Smooth muscle cell (in vitro differentiated cells): ENCODE measurements at regions not wholly inside any gene's neighbourhood (a gene's known extent, or its start where the extent isn't known, plus 50 kb on each side); places are given as distances from the start of the nearest gene placed in this dataset.

ENCODE experiments used
- DNase-seq: peaks from one replicate; lab custom pipeline; 2025; ENCODE audit not compliant: unreplicated experiment; lab: John Stamatoyannopoulos, UW
- H2AFZ ChIP-seq: fragments of 200-600 bp; sonication (generic); 2 replicates; pipeline ENCODE4 v1.6.0; 2016; ENCODE audit warnings: antibody characterized with exemption, low read depth, mild to moderate bottlenecking
- H3F3A ChIP-seq: fragments of 200-600 bp; sonication (generic); 2 replicates; pipeline ENCODE4 v1.6.0; 2017; ENCODE audit warnings: antibody characterized with exemption, low read depth
- H3K27ac ChIP-seq: fragments of 200-600 bp; sonication (generic); 2 replicates; pipeline ENCODE4 v1.5.1; 2016; ENCODE audit warnings: low read depth, mild to moderate bottlenecking
- H3K27me3 ChIP-seq: fragments of 200-600 bp; sonication (generic); 2 replicates; pipeline ENCODE4 v1.6.1; 2016; ENCODE audit warnings: low read depth, mild to moderate bottlenecking
- H3K36me3 ChIP-seq: fragments of 200-600 bp; sonication (generic); 2 replicates; pipeline ENCODE4 v1.5.1; 2016; ENCODE audit warnings: low read depth
- H3K4me1 ChIP-seq: fragments of 200-600 bp; sonication (generic); 2 replicates; pipeline ENCODE4 v1.5.1; 2016; ENCODE audit warnings: low read depth
- H3K4me2 ChIP-seq: fragments of 200-600 bp; sonication (generic); 2 replicates; pipeline ENCODE4 v1.6.0; 2016; ENCODE audit warnings: mild to moderate bottlenecking
- H3K4me3 ChIP-seq: fragments of 200-600 bp; sonication (generic); 2 replicates; pipeline ENCODE4 v1.5.1; 2016; ENCODE audit warnings: mild to moderate bottlenecking
- H3K79me2 ChIP-seq: fragments of 200-600 bp; sonication (generic); 2 replicates; pipeline ENCODE4 v1.6.0; 2016; ENCODE audit warnings: low read depth, mild to moderate bottlenecking
- H3K9ac ChIP-seq: fragments of 200-600 bp; sonication (generic); 2 replicates; pipeline ENCODE4 v1.6.0; 2016; ENCODE audit warnings: low read depth
- H3K9me3 ChIP-seq: fragments of 200-600 bp; sonication (generic); replicated peaks from 2 replicates; pipeline ENCODE4 v1.5.1; 2016; ENCODE audit warnings: low read depth
- H4K20me1 ChIP-seq: fragments of 200-600 bp; sonication (generic); 2 replicates; pipeline ENCODE4 v1.6.0; 2016; ENCODE audit warnings: low read depth
- WGBS: methylation state at CpG from one replicate; pipeline ENCODE4 v1.1.7; 2016; ENCODE audit warnings: low lambda C conversion rate; 5-methylcytosine and 5-hydroxymethylcytosine counted together
- TF ChIP-seq, protein P1 (sequence below): fragments of 200-600 bp; sonication (generic); IDR thresholded peaks from 2 replicates; pipeline ENCODE4 v1.5.1; 2017; ENCODE audit warnings: borderline replicate concordance, mild to moderate bottlenecking, antibody characterized with exemption; ENCODE audit not compliant: insufficient read depth, poor library complexity, severe bottlenecking

DNA sequence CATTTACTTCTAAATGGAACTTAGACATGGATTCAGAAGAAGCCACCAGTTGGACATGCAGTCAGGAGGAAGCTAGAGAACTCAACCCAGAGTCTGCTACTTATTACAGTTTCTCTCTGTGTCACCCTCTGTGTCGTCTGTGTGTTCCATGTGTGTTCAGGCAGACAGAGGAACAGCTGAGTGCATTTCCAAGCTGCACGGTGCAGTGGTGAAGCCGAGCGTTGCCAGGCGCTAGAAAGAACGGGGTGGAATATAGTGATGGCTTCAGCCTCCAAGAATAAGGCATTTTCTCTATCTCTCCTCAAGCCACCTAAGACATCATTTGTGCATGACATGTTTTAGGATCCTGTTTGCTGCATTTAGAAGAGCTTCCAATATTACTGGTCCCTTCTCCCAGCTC lies 101.1 kb upstream of the CCL2 start:
- no peaks in the 10 kb centered on the region for H3K79me2 ChIP-seq
- WGBS, result 85% methylated on average over 6 of the region's 6 CpGs
- no peak overlapping the region for H3K9ac ChIP-seq
- H3F3A ChIP-seq, result no peaks in the 10 kb centered on the region
- H3K4me1 ChIP-seq, result peaks cover 13% of the 10 kb centered on the region
- no peaks in the 10 kb centered on the region for H4K20me1 ChIP-seq
- TF ChIP-seq, protein P1, sequence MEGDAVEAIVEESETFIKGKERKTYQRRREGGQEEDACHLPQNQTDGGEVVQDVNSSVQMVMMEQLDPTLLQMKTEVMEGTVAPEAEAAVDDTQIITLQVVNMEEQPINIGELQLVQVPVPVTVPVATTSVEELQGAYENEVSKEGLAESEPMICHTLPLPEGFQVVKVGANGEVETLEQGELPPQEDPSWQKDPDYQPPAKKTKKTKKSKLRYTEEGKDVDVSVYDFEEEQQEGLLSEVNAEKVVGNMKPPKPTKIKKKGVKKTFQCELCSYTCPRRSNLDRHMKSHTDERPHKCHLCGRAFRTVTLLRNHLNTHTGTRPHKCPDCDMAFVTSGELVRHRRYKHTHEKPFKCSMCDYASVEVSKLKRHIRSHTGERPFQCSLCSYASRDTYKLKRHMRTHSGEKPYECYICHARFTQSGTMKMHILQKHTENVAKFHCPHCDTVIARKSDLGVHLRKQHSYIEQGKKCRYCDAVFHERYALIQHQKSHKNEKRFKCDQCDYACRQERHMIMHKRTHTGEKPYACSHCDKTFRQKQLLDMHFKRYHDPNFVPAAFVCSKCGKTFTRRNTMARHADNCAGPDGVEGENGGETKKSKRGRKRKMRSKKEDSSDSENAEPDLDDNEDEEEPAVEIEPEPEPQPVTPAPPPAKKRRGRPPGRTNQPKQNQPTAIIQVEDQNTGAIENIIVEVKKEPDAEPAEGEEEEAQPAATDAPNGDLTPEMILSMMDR, result no peak
- H2AFZ ChIP-seq, result no peak overlapping the region
- no peak overlapping the region for H3K4me3 ChIP-seq
- no peaks in the 10 kb centered on the region for H3K9me3 ChIP-seq
- no peaks in the 10 kb centered on the region for H3K36me3 ChIP-seq
- peaks cover 51% of the 10 kb centered on the region for H3K27me3 ChIP-seq
- no peak for DNase-seq
- H3K4me2 ChIP-seq, result no peak overlapping the region
- no peak overlapping the region for H3K27ac ChIP-seq

DNA sequence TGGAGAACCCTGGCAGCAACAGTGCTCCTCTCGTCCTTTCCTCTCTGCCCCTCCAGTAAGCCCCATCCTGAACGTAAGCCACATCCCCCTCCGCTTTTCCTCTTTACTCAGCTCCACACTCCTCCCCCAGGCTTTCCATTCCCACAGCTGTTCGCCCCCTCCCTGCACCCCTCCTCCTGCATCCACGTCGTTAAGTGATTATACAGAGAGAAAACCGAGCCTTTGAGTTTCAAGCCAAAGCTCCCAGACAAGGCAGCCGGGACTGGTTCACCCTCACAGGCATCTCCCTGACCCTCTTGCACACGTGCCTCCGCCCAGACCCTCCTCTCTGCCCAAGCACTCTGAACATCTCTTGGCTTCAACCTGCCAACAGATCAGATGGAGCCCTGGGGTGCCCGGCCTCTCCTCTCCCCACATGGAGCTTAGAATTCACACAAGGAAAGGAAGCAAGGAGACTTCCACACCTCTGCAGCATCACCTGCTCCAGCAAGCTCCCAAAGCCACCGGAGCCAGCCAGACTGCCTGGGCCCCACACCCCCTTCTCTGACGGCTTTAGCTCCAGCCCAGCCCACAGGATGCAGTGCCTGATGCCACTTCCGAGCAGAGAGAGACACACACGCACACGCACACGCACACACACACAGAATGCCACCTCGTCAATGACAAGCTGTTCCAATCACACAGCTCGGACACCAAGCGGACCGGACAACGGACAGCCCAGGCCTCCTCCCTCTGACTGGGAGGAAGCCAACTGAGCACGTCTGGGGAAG lies 99.9 kb upstream of the CCL2 start:
- DNase-seq, result no peak

DNA sequence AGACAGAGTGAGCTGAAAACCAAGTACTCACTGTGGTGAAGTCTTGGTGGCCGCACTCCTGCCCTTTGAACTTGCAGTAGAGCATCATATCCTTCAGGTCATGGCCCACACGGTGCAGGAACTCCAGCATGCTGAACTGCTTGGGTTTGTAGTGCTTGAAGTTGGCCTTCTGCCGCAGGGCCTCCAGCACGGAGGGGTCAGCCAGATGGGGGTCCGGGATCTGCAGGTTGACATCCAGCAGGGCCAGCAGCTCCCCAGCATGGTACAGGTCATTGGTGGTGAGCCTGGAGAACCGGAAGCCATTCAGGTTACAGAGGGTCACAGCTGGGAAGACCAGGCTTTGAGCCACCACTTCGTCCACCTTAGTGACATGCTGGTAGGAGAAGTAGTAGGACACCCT lies 99.1 kb upstream of the CCL2 start:
- Histone ChIP-seq H3K27me3 (peaks cover 68% of the 10 kb centered on the region), H3K9ac (no peak overlapping the region), H3K79me2 (no peaks in the 10 kb centered on the region), H3K9me3 (no peaks in the 10 kb centered on the region), H3K27ac (no peak overlapping the region), H3K4me1 (peaks cover 13% of the 10 kb centered on the region), H4K20me1 (no peaks in the 10 kb centered on the region), H3F3A (no peaks in the 10 kb centered on the region), H3K4me3 (no peak overlapping the region), H2AFZ (no peak overlapping the region), H3K36me3 (no peaks in the 10 kb centered on the region), H3K4me2 (no peak overlapping the region)
- WGBS, result 92% methylated on average over 7 of the region's 7 CpGs
- no peak for DNase-seq
- TF ChIP-seq, protein P1, result no peak

More for the DNA sequence above, 99.9 kb upstream of the CCL2 start:
- Histone ChIP-seq H3K9me3 (no peaks in the 10 kb centered on the region), H3K36me3 (no peaks in the 10 kb centered on the region), H3K9ac (no peak overlapping the region), H3F3A (no peaks in the 10 kb centered on the region), H3K79me2 (no peaks in the 10 kb centered on the region), H3K4me1 (peaks cover 13% of the 10 kb centered on the region), H4K20me1 (no peaks in the 10 kb centered on the region), H2AFZ (no peak overlapping the region), H3K27me3 (peaks cover 60% of the 10 kb centered on the region), H3K4me2 (no peak overlapping the region), H3K27ac (no peak overlapping the region), H3K4me3 (no peak overlapping the region)
- WGBS, result 60% methylated on average over 23 of the region's 23 CpGs
- TF ChIP-seq, protein P1, result no peak

DNA sequence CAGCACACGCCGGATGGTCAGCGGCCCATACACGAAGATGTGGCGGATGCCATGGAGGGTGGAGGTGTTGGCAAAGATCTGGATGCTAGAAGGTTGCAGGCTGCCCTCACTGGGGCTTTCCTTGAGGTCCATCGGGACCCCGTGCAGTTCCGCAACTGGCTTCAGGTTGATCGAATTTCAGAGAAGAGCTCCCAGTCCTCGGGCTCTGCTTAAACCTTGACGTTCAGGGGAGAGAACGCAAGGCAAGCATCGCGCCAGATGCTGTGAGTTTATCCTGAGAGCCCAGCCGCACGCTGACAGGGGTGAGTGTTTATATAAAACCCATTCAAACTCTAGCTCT lies 98.7 kb upstream of the CCL2 start:
- Histone ChIP-seq H3K4me3 (no peak overlapping the region), H2AFZ (no peak overlapping the region), H3K79me2 (no peaks in the 10 kb centered on the region), H3K9me3 (no peaks in the 10 kb centered on the region), H4K20me1 (no peaks in the 10 kb centered on the region), H3K4me1 (peaks cover 13% of the 10 kb centered on the region), H3K27ac (no peak overlapping the region), H3K36me3 (no peaks in the 10 kb centered on the region), H3F3A (no peaks in the 10 kb centered on the region), H3K4me2 (peak overlapping the region; percentile 92), H3K27me3 (peaks cover 70% of the 10 kb centered on the region), H3K9ac (no peak overlapping the region)
- DNase-seq, result no peak
- WGBS, result 46% methylated on average over 16 of the region's 16 CpGs
- TF ChIP-seq, protein P1, result no peak
